Daoy (cell line): ENCODE measurements at regions not wholly inside any gene's neighbourhood (a gene's known extent, or its start where the extent isn't known, plus 50 kb on each side); places are given as distances from the start of the nearest gene placed in this dataset.

Source experiments
- DNase-seq: peaks from one replicate; pipeline ENCODE4 v3.0.0-alpha.2; 2015; ENCODE audit warnings: low read depth

- DNase-seq: no peak
Measured at GRCh38 chr2:157150747-157151146, 106.8 kb upstream of the GALNT5 start.

GRCh38 chr2:157152362-157152761 lies 105.1 kb upstream of the GALNT5 start:
- no peak for DNase-seq

- DNase-seq: no peak
Measured at GRCh38 chr2:157155992-157156391, 101.5 kb upstream of the GALNT5 start.

- DNase-seq: no peak
Measured at GRCh38 chr2:157158111-157158510, 99.4 kb upstream of the GALNT5 start.

- no peak for DNase-seq
Measured at GRCh38 chr2:157159221-157159934, 98.1 kb upstream of the GALNT5 start.

- no peak for DNase-seq
Measured at GRCh38 chr2:157160111-157160510, 97.4 kb upstream of the GALNT5 start.

- DNase-seq: no peak
Measured at GRCh38 chr2:157164370-157164769, 93.1 kb upstream of the GALNT5 start.

GRCh38 chr2:157164891-157165290 lies 92.6 kb upstream of the GALNT5 start:
- DNase-seq: no peak

GRCh38 chr2:157168501-157168900 lies 89.0 kb upstream of the GALNT5 start:
- DNase-seq: no peak

- no peak for DNase-seq
Measured at GRCh38 chr2:157169889-157170288, 87.6 kb upstream of the GALNT5 start.

GRCh38 chr2:157170299-157170698 lies 87.2 kb upstream of the GALNT5 start:
- DNase-seq: no peak

- DNase-seq: no peak
Measured at GRCh38 chr2:157172239-157172638, 85.3 kb upstream of the GALNT5 start.

- DNase-seq: no peak
Measured at GRCh38 chr2:157172866-157173578, 84.5 kb upstream of the GALNT5 start.

- DNase-seq: peak; percentile 75
Measured at GRCh38 chr2:157173740-157174184, 83.7 kb upstream of the GALNT5 start.

GRCh38 chr2:157174321-157174720 lies 83.2 kb upstream of the GALNT5 start:
- DNase-seq: no peak

GRCh38 chr2:157176602-157177001 lies 80.9 kb upstream of the GALNT5 start:
- no peak for DNase-seq

- DNase-seq: no peak
Measured at GRCh38 chr2:157178874-157179273, 78.6 kb upstream of the GALNT5 start.

- DNase-seq: no peak
Measured at GRCh38 chr2:157179324-157180105, 78.0 kb upstream of the GALNT5 start.

GRCh38 chr2:157180359-157180758 lies 77.1 kb upstream of the GALNT5 start:
- DNase-seq: no peak

GRCh38 chr2:157181234-157181633 lies 76.3 kb upstream of the GALNT5 start:
- no peak for DNase-seq

- no peak for DNase-seq
Measured at GRCh38 chr2:157182204-157182709, 75.2 kb upstream of the GALNT5 start.

GRCh38 chr2:157182834-157183396 lies 74.6 kb upstream of the GALNT5 start:
- peak; percentile 23 for DNase-seq
